OCI-LY1 (cell line): ENCODE measurements at regions not wholly inside any gene's neighbourhood (a gene's known extent, or its start where the extent isn't known, plus 50 kb on each side); places are given as distances from the start of the nearest gene placed in this dataset.

ENCODE experiments used
- H2AFZ ChIP-seq: fragments of 200-600 bp; sonication (generic), shearing (Covaris generic); 2 replicates; pipeline ENCODE4 v1.6.0; 2014; ENCODE audit warnings: antibody characterized with exemption, mild to moderate bottlenecking, low read length
- H3F3A ChIP-seq: fragments of 200-600 bp; sonication (generic), shearing (Covaris generic); 2 replicates; pipeline ENCODE4 v1.6.0; 2014; ENCODE audit warnings: mild to moderate bottlenecking, antibody characterized with exemption, low read length, moderate library complexity; ENCODE audit not compliant: insufficient read depth
- H3K27ac ChIP-seq: fragments of 200-600 bp; sonication (generic); 2 replicates; pipeline ENCODE4 v1.5.1; 2014; ENCODE audit warnings: low read length, mixed run types, mild to moderate bottlenecking, low read depth; ENCODE audit not compliant: poor library complexity, severe bottlenecking
- H3K27me3 ChIP-seq: fragments of 200-600 bp; sonication (generic); 2 replicates; pipeline ENCODE4 v1.6.0; 2014; ENCODE audit warnings: antibody characterized with exemption, mild to moderate bottlenecking, low read length, moderate library complexity; ENCODE audit not compliant: insufficient read depth
- H3K36me3 ChIP-seq: fragments of 200-600 bp; sonication (generic); 2 replicates; pipeline ENCODE4 v1.6.1; 2014; ENCODE audit warnings: mild to moderate bottlenecking, antibody characterized with exemption, low read length, moderate library complexity, mixed read lengths; ENCODE audit not compliant: insufficient read depth
- H3K4me1 ChIP-seq: fragments of 200-600 bp; sonication (generic); 2 replicates; pipeline ENCODE4 v1.5.1; 2014; ENCODE audit warnings: mild to moderate bottlenecking, low read length, moderate library complexity; ENCODE audit not compliant: insufficient read depth, severe bottlenecking
- H3K4me2 ChIP-seq: fragments of 200-600 bp; sonication (generic), shearing (Covaris generic); 2 replicates; pipeline ENCODE4 v1.6.1; 2014; ENCODE audit warnings: low read length
- H3K4me3 ChIP-seq: fragments of 200-600 bp; sonication (generic); 2 replicates; pipeline ENCODE4 v1.5.1; 2014; ENCODE audit warnings: low read length, low read depth, mild to moderate bottlenecking, mixed read lengths; ENCODE audit not compliant: poor library complexity, severe bottlenecking
- H3K79me2 ChIP-seq: fragments of 200-600 bp; shearing (Covaris generic); 2 replicates; pipeline ENCODE4 v1.6.1; 2016; ENCODE audit warnings: mixed run types, low read length, mixed read lengths; ENCODE audit not compliant: insufficient read depth
- H3K9ac ChIP-seq: fragments of 200-600 bp; sonication (generic), shearing (Covaris generic); 2 replicates; pipeline ENCODE4 v1.6.1; 2014; ENCODE audit warnings: mild to moderate bottlenecking, low read length, mixed read lengths
- H3K9me2 ChIP-seq: fragments of 200-600 bp; sonication (generic), shearing (Covaris generic); 2 replicates; pipeline ENCODE4 v1.6.1; 2014; ENCODE audit warnings: low read depth, mild to moderate bottlenecking, low read length, mixed read lengths
- H3K9me3 ChIP-seq: fragments of 200-600 bp; shearing (Covaris generic); 2 replicates; pipeline ENCODE4 v1.6.1; 2014; ENCODE audit warnings: low read length, mixed read lengths
- H4K20me1 ChIP-seq: fragments of 200-600 bp; sonication (generic), shearing (Covaris generic); 2 replicates; pipeline ENCODE4 v1.6.0; 2016; ENCODE audit warnings: mild to moderate bottlenecking, low read length; ENCODE audit not compliant: insufficient read depth
- EZH2 ChIP-seq: fragments of 200-600 bp; sonication (generic), shearing (Covaris generic); IDR thresholded peaks from 2 replicates; pipeline ENCODE4 v1.8.0; 2017; ENCODE audit warnings: borderline replicate concordance, mixed run types, mild to moderate bottlenecking, antibody characterized with exemption, low read length, moderate library complexity, mixed read lengths
- TF ChIP-seq, protein P1 (sequence below): fragments of 200-600 bp; sonication (generic), shearing (Covaris generic); IDR thresholded peaks from 2 replicates; pipeline ENCODE4 v1.5.1; 2017; ENCODE audit warnings: mild to moderate bottlenecking, antibody characterized with exemption, low read length, moderate library complexity, mixed read lengths

DNA sequence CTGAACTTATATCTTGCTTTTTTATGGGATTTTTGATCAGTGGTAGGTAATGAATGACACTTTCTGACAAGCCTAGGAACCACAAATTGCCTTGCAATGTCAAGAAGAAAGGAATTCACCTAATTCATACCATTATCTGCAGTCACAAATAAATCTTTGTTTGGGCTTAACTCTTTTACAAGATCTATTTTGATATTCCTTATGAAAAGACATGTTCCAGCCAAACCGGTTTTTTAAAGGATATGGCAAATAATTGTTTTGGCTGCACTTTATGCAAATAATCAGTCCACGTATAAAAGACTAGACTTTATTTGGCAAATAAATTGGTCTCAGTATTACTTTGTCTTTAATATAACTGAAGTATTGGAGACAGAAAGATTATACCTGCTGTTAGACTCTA lies 771.7 kb upstream of the ADGRB3 start:
- H3K79me2 ChIP-seq, result no peaks in the 10 kb centered on the region

DNA sequence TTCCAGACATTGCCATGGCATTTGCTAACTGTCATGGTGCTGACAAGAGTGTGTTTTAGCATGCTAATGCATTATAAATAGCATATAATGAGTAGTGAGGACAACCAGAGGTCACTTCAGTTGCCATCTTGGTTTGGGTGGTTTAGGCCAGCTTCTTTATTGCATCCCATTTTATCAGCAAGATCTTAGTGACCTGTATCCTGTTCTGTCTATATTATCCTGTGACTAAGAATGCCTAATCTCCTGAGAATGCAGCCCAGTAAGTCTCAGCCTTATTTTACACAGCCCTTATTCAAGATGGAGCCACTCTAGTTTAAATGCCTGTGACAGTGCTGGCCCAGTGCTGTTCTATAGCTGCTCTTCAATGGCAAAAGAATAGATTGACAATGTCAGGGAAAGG lies 781.0 kb upstream of the ADGRB3 start:
- TF ChIP-seq, protein P1, sequence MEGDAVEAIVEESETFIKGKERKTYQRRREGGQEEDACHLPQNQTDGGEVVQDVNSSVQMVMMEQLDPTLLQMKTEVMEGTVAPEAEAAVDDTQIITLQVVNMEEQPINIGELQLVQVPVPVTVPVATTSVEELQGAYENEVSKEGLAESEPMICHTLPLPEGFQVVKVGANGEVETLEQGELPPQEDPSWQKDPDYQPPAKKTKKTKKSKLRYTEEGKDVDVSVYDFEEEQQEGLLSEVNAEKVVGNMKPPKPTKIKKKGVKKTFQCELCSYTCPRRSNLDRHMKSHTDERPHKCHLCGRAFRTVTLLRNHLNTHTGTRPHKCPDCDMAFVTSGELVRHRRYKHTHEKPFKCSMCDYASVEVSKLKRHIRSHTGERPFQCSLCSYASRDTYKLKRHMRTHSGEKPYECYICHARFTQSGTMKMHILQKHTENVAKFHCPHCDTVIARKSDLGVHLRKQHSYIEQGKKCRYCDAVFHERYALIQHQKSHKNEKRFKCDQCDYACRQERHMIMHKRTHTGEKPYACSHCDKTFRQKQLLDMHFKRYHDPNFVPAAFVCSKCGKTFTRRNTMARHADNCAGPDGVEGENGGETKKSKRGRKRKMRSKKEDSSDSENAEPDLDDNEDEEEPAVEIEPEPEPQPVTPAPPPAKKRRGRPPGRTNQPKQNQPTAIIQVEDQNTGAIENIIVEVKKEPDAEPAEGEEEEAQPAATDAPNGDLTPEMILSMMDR, result no peak
- TF ChIP-seq EZH2, result no peak
- H3K9me3 ChIP-seq, result 0 out of 2 replicates have a peak, but pooled peaks cover 4% of the 10 kb centered on the region
- H3K4me3 ChIP-seq, result no peak overlapping the region
- no peaks in the 10 kb centered on the region for H3F3A ChIP-seq
- no peaks in the 10 kb centered on the region for H3K4me1 ChIP-seq
- no peaks in the 10 kb centered on the region for H3K27me3 ChIP-seq
- no peaks in the 10 kb centered on the region for H3K79me2 ChIP-seq
- H4K20me1 ChIP-seq, result no peaks in the 10 kb centered on the region
- H2AFZ ChIP-seq, result no peak overlapping the region
- H3K27ac ChIP-seq, result no peak overlapping the region
- no peak overlapping the region for H3K4me2 ChIP-seq
- no peaks in the 10 kb centered on the region for H3K9me2 ChIP-seq
- H3K36me3 ChIP-seq, result no peaks in the 10 kb centered on the region
- H3K9ac ChIP-seq, result no peak overlapping the region

More for the DNA sequence above, 771.7 kb upstream of the ADGRB3 start:
- Histone ChIP-seq H3K36me3 (no peaks in the 10 kb centered on the region), H3K4me2 (no peak overlapping the region), H3F3A (no peaks in the 10 kb centered on the region), H4K20me1 (no peaks in the 10 kb centered on the region), H2AFZ (no peak overlapping the region), H3K4me1 (no peaks in the 10 kb centered on the region), H3K9me2 (no peaks in the 10 kb centered on the region), H3K9me3 (no peaks in the 10 kb centered on the region; the same call in 1 of the 2 replicates), H3K4me3 (no peak overlapping the region), H3K27ac (no peak overlapping the region), H3K27me3 (no peaks in the 10 kb centered on the region), H3K9ac (no peak overlapping the region)
- TF ChIP-seq, protein P1, result no peak
- TF ChIP-seq EZH2, result no peak

DNA sequence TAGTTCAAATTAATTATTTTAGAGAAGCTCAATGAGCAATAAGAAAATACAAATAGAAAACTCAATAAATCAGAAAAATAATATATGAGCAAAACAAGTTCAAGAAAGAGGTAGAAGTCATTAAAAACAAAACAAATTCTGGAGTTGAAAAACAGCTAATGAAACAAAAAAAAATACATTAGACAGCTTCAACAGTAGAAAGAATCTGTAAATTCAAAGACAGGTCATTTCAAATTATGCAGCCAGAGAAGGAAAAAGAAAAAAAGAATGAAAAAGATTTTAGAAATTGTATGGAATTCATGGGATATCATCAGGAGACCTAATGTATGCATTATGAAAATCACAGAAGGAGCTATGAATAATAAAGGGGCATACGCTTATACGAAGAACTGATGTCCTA lies 795.3 kb upstream of the ADGRB3 start:
- H3K9ac ChIP-seq, result no peak overlapping the region
- no peak for TF ChIP-seq EZH2
- TF ChIP-seq, protein P1, result no peak

More for the DNA sequence above, 795.3 kb upstream of the ADGRB3 start:
- Histone ChIP-seq H3K9me2 (no peaks in the 10 kb centered on the region), H3K79me2 (no peaks in the 10 kb centered on the region), H3K27ac (no peak overlapping the region), H2AFZ (no peak overlapping the region), H4K20me1 (no peaks in the 10 kb centered on the region), H3K27me3 (no peaks in the 10 kb centered on the region), H3F3A (no peaks in the 10 kb centered on the region), H3K4me3 (no peak overlapping the region), H3K36me3 (no peaks in the 10 kb centered on the region), H3K9me3 (peaks cover 7% of the 10 kb centered on the region; the same call in 1 of the 2 replicates), H3K4me1 (no peaks in the 10 kb centered on the region), H3K4me2 (no peak overlapping the region)
